A549 (cell line): ENCODE measurements at regions not wholly inside any gene's neighbourhood (a gene's known extent, or its start where the extent isn't known, plus 50 kb on each side); places are given as distances from the start of the nearest gene placed in this dataset.

Experiments
- ATAC-seq, 2 experiments: fragments of 200-7000 bp in 1 of 2; fragments of >200 bp in 1 of 2; cut with Nextera tagmentation in 1 of 2; cut with Tn5 transposase in 1 of 2; 3 replicates each; pipeline versions ENCODE4 v1.8.0 to v1.9.1; 2018 to 2020; ENCODE audit warnings: mild to moderate bottlenecking in 1 of 2, moderate library complexity in 1 of 2
- CTCF ChIA-PET: fragments of 300-600 bp; sonication (Branson Sonifier 250); formaldehyde crosslinking; extraction: SDS; loops from one replicate; lab custom pipeline; 2021; ENCODE audit warnings: antibody characterized with exemption, inconsistent platforms; lab: Yijun Ruan, JAX
- POLR2A ChIA-PET: fragments of 350-600 bp; formaldehyde crosslinking; extraction: SDS; loops from one replicate; lab custom pipeline; 2021; ENCODE audit warnings: antibody characterized with exemption, inconsistent platforms; lab: Yijun Ruan, JAX
- DNase-seq, 2 experiments: peaks; one replicate each; pipeline versions ENCODE4 v3.0.0 to v3.0.0-alpha.2; 2011 to 2016; ENCODE audit warnings: low read depth in 1 of 2, low spot score in 1 of 2
- FAIRE-seq: peaks from 2 replicates; lab custom pipeline; 2011; peaks lifted over from hg19 to GRCh38; lab: Jason Lieb, UNC
- H3K27ac ChIP-seq, 2 experiments: fragments of >200 bp; sonication (Bioruptor Twin); formaldehyde crosslinking; 3 replicates each; pipeline ENCODE4 v1.5.1; 2016 to 2017
- H3K4me1 ChIP-seq: fragments of >200 bp; sonication (Bioruptor Twin); formaldehyde crosslinking; 3 replicates; pipeline ENCODE4 v1.6.1; 2016
- H3K4me2 ChIP-seq: fragments of >200 bp; sonication (Bioruptor Twin); formaldehyde crosslinking; 3 replicates; pipeline ENCODE4 v1.6.1; 2016
- H3K4me3 ChIP-seq: fragments of >200 bp; sonication (Bioruptor Twin); formaldehyde crosslinking; 3 replicates; pipeline ENCODE4 v1.5.1; 2016
- H3K9me3 ChIP-seq: fragments of >200 bp; sonication (Bioruptor Twin); formaldehyde crosslinking; 3 replicates; pipeline ENCODE4 v1.6.1; 2016
- ATOH8 ChIP-seq: fragments of 250-450 bp; sonication (Bioruptor Pico); IDR thresholded peaks from 2 replicates; pipeline ENCODE4 v1.5.0; 2020; ENCODE audit warnings: low read depth, mild to moderate bottlenecking, moderate library complexity
- BCL3 ChIP-seq: fragments of >200 bp; sonication (Bioruptor Twin); formaldehyde crosslinking; IDR thresholded peaks from 3 replicates; pipeline ENCODE4 v1.6.1; 2016
- CHD2 ChIP-seq: fragments of 150-350 bp; IDR thresholded peaks from 2 replicates; pipeline ENCODE4 v1.6.1; 2014; ENCODE audit warnings: low read length; ENCODE audit not compliant: partially characterized antibody
- CHD4 ChIP-seq: fragments of 200-600 bp; sonication (generic); IDR thresholded peaks from 2 replicates; pipeline ENCODE4 v1.6.1; 2016; ENCODE audit warnings: antibody characterized with exemption, mild to moderate bottlenecking, borderline replicate concordance
- E2F6 ChIP-seq: IDR thresholded peaks from 2 replicates; pipeline ENCODE4 v1.6.1; 2012; ENCODE audit warnings: low read depth, borderline replicate concordance
- EHF ChIP-seq: fragments of 250-450 bp; sonication (Bioruptor Pico); IDR thresholded peaks from 2 replicates; pipeline ENCODE4 v1.5.0; 2020; ENCODE audit warnings: mild to moderate bottlenecking
- EHMT2 ChIP-seq: fragments of 200-600 bp; sonication (generic); IDR thresholded peaks from 2 replicates; pipeline ENCODE4 v1.6.1; 2016; ENCODE audit warnings: antibody characterized with exemption, low read depth, mild to moderate bottlenecking, moderate library complexity
- ESRRA ChIP-seq: fragments of 150-350 bp; IDR thresholded peaks from 2 replicates; pipeline ENCODE4 v1.6.1; 2014; ENCODE audit warnings: mild to moderate bottlenecking, low read length, borderline replicate concordance
- FOSB ChIP-seq: fragments of 250-450 bp; sonication (Bioruptor Pico); IDR thresholded peaks from 2 replicates; pipeline ENCODE4 v1.5.0; 2020; ENCODE audit warnings: mild to moderate bottlenecking, moderate library complexity
- FOSL2 ChIP-seq, 2 experiments: fragments of 450-650 bp in 1 of 2; fragments of >200 bp in 1 of 2; sonication (Bioruptor Twin) in 1 of 2; formaldehyde crosslinking; IDR thresholded peaks; 2 replicates each; pipeline versions ENCODE4 v1.5.0 to v1.6.1; 2016 to 2020; ENCODE audit warnings: mild to moderate bottlenecking in 1 of 2, moderate library complexity in 1 of 2
- GATA3 ChIP-seq: IDR thresholded peaks from 2 replicates; pipeline ENCODE4 v1.6.1; 2012; ENCODE audit warnings: borderline replicate concordance
- HEYL ChIP-seq: fragments of 250-450 bp; sonication (Bioruptor Pico); IDR thresholded peaks from 2 replicates; pipeline ENCODE4 v1.8.0; 2021; ENCODE audit warnings: mild to moderate bottlenecking, moderate library complexity
- HMGXB4 ChIP-seq: fragments of 250-450 bp; sonication (Bioruptor Pico); IDR thresholded peaks from 2 replicates; pipeline ENCODE4 v1.5.0; 2021; ENCODE audit warnings: mild to moderate bottlenecking, moderate library complexity, borderline replicate concordance
- HOXA7 ChIP-seq: fragments of 250-450 bp; sonication (Bioruptor Pico); IDR thresholded peaks from 2 replicates; pipeline ENCODE4 v1.5.0; 2020; ENCODE audit warnings: mild to moderate bottlenecking, moderate library complexity
- HOXB5 ChIP-seq: fragments of 250-450 bp; sonication (Bioruptor Pico); IDR thresholded peaks from 2 replicates; pipeline ENCODE4 v1.5.0; 2020; ENCODE audit warnings: mild to moderate bottlenecking, moderate library complexity
- KDM5A ChIP-seq: fragments of 200-600 bp; sonication (generic); IDR thresholded peaks from 2 replicates; pipeline ENCODE4 v1.6.1; 2016; ENCODE audit warnings: antibody characterized with exemption, mild to moderate bottlenecking
- MAZ ChIP-seq: fragments of 150-350 bp; IDR thresholded peaks from 2 replicates; pipeline ENCODE4 v1.6.1; 2014; ENCODE audit warnings: antibody characterized with exemption, low read depth, low read length, borderline replicate concordance
- NFE2L2 ChIP-seq: fragments of 150-350 bp; conservative IDR thresholded peaks from 2 replicates; pipeline ENCODE4 v1.6.1; 2014; ENCODE audit warnings: low read length
- NPAS2 ChIP-seq: fragments of 250-450 bp; sonication (Bioruptor Pico); IDR thresholded peaks from 2 replicates; pipeline ENCODE4 v1.8.0; 2022; ENCODE audit warnings: mild to moderate bottlenecking, moderate library complexity, borderline replicate concordance
- PBX3 ChIP-seq: IDR thresholded peaks from 2 replicates; pipeline ENCODE4 v1.6.1; 2012
- POLR2AphosphoS2 ChIP-seq: conservative IDR thresholded peaks from 2 replicates; pipeline ENCODE4 v1.6.1; 2012; ENCODE audit warnings: low read length, improper control_type of control experiment, inconsistent platforms
- RARB ChIP-seq: fragments of 250-450 bp; sonication (Bioruptor Pico); IDR thresholded peaks from 2 replicates; pipeline ENCODE4 v1.8.0; 2021; ENCODE audit warnings: mild to moderate bottlenecking, moderate library complexity
- RCOR1 ChIP-seq: fragments of 150-350 bp; IDR thresholded peaks from 2 replicates; pipeline ENCODE4 v1.6.1; 2014; ENCODE audit warnings: antibody characterized with exemption, low read length, low read depth
- RNF2 ChIP-seq: fragments of 200-600 bp; sonication (generic); IDR thresholded peaks from 2 replicates; pipeline ENCODE4 v1.6.1; 2016; ENCODE audit warnings: low read depth, mild to moderate bottlenecking, antibody characterized with exemption, moderate library complexity, borderline replicate concordance
- TFCP2L1 ChIP-seq: fragments of 250-450 bp; sonication (Bioruptor Pico); IDR thresholded peaks from 2 replicates; pipeline ENCODE4 v1.5.0; 2021; ENCODE audit warnings: mild to moderate bottlenecking
- TP53 ChIP-seq: fragments of 250-450 bp; sonication (Bioruptor Pico); IDR thresholded peaks from 2 replicates; pipeline ENCODE4 v1.5.0; 2021; ENCODE audit warnings: mild to moderate bottlenecking, moderate library complexity
- ZC3H11A ChIP-seq: fragments of 450-650 bp; IDR thresholded peaks from 2 replicates; pipeline ENCODE4 v1.6.1; 2014; ENCODE audit warnings: antibody characterized with exemption, mild to moderate bottlenecking
- ZFP36 ChIP-seq: fragments of 450-650 bp; IDR thresholded peaks from 2 replicates; pipeline ENCODE4 v1.6.1; 2014; ENCODE audit warnings: borderline replicate concordance; ENCODE audit not compliant: partially characterized antibody
- ZNF302 ChIP-seq: fragments of 250-450 bp; sonication (Bioruptor Pico); IDR thresholded peaks from 2 replicates; pipeline ENCODE4 v1.9.0; 2021; ENCODE audit warnings: inconsistent platforms, mild to moderate bottlenecking, moderate library complexity
- WGBS: methylation state at CpG from one replicate; pipeline ENCODE4 v1.1.6; 2017; ENCODE audit errors: missing lambda C conversion rate; 5-methylcytosine and 5-hydroxymethylcytosine counted together

- WGBS, result 3% methylated on average over 6 of the region's 6 CpGs
- H3K27ac ChIP-seq, result no peak overlapping the region
- no peak overlapping the region for H3K4me3 ChIP-seq
- no peak for TF ChIP-seq RNF2
- no peak for TF ChIP-seq CHD2
- TF ChIP-seq ESRRA, result no peak
- TF ChIP-seq TFCP2L1 (CRISPR knock-in tag), result no peak
- no peak for TF ChIP-seq ATOH8 (CRISPR knock-in tag)
- TF ChIP-seq ZNF302 (CRISPR knock-in tag), result no peak
- DNase-seq (no peak), FAIRE-seq (no peak), ATAC-seq (no peak)
- ChIA-PET CTCF (no interaction called here), POLR2A (no interaction called here)
- H3K9me3 ChIP-seq, result no peaks in the 10 kb centered on the region
- H3K4me2 ChIP-seq, result no peak overlapping the region
- H3K4me1 ChIP-seq, result no peaks in the 10 kb centered on the region
Observed at GRCh38 chr6:125528621-125529041, 220.8 kb upstream of the HEY2 start.

GRCh38 chr6:125529061-125529460, 220.4 kb upstream of the HEY2 start:
- ChIA-PET POLR2A (no interaction called here), CTCF (no interaction called here)
- no peak overlapping the region for H3K4me2 ChIP-seq
- no peak overlapping the region for H3K27ac ChIP-seq
- no peaks in the 10 kb centered on the region for H3K9me3 ChIP-seq
- 24% methylated on average over 5 of the region's 5 CpGs for WGBS
- DNase-seq, result no peak
- ATAC-seq, result no peak
- no peak overlapping the region for H3K4me3 ChIP-seq
- no peaks in the 10 kb centered on the region for H3K4me1 ChIP-seq
- no peak for FAIRE-seq
- TF ChIP-seq PBX3 (no peak), EHF (no peak), RCOR1 (no peak), CHD4 (no peak), HMGXB4 (CRISPR knock-in tag) (no peak), FOSL2 (IDR thresholded peaks at IDR 0.05) (no peak), FOSL2 (CRISPR knock-in tag; IDR thresholded peaks at IDR 0.05) (no peak), KDM5A (no peak), HEYL (CRISPR knock-in tag) (no peak), ZC3H11A (no peak), BCL3 (no peak), TP53 (CRISPR knock-in tag) (no peak), NFE2L2 (no peak), HOXB5 (CRISPR knock-in tag) (no peak)

GRCh38 chr6:125533710-125534397, 215.6 kb upstream of the HEY2 start:
- H3K27ac ChIP-seq, result no peak overlapping the region
- H3K4me1 ChIP-seq, result no peaks in the 10 kb centered on the region
- DNase-seq, result no peak
- no peak overlapping the region for H3K4me2 ChIP-seq
- ChIA-PET CTCF (no interaction called here), POLR2A (no interaction called here)
- no peak overlapping the region for H3K4me3 ChIP-seq
- FAIRE-seq, result no peak
- H3K9me3 ChIP-seq, result no peaks in the 10 kb centered on the region
- TF ChIP-seq MAZ (no peak), FOSB (no peak), CHD4 (no peak), ZFP36 (no peak), E2F6 (no peak), NPAS2 (CRISPR knock-in tag) (no peak), ESRRA (no peak), POLR2AphosphoS2 (no peak), GATA3 (no peak), HOXA7 (CRISPR knock-in tag) (no peak), TP53 (CRISPR knock-in tag) (no peak), EHMT2 (no peak), RARB (CRISPR knock-in tag) (no peak)
- no peak for ATAC-seq
- WGBS, result 32% methylated on average over 21 of the region's 28 CpGs
